EL (cell line): ENCODE measurements at regions not wholly inside any gene's neighbourhood (a gene's known extent, or its start where the extent isn't known, plus 50 kb on each side); places are given as distances from the start of the nearest gene placed in this dataset.
A peak's percentile ranks its signal among the peaks of the same experiment; 100 is the strongest.

ENCODE experiments used
- DNase-seq: peaks from one replicate; pipeline ENCODE4 v3.0.0-alpha.2; 2016

GRCh38 chr2:207236156-207236935 is 70.6 kb upstream of the KLF7 start:
- DNase-seq, result no peak

- peak; percentile 100 for DNase-seq
Measured at GRCh38 chr2:207238831-207239701, 73.3 kb upstream of the KLF7 start.

GRCh38 chr2:207239754-207240494 is 74.2 kb upstream of the KLF7 start:
- DNase-seq, result peak; percentile 48

GRCh38 chr2:207240649-207241048 is 74.9 kb upstream of the KLF7 start:
- DNase-seq, result no peak

- DNase-seq, result peak; percentile 51
Measured at GRCh38 chr2:207241198-207241597, 75.5 kb upstream of the KLF7 start.

GRCh38 chr2:207243601-207244000 is 77.9 kb upstream of the KLF7 start:
- no peak for DNase-seq

GRCh38 chr2:207244971-207245925 is 79.5 kb upstream of the KLF7 start:
- DNase-seq, result no peak

GRCh38 chr2:207248702-207249377 is 83.1 kb upstream of the KLF7 start:
- DNase-seq, result no peak

GRCh38 chr2:207251022-207251421 is 85.3 kb upstream of the KLF7 start:
- DNase-seq, result no peak

GRCh38 chr2:207251573-207252192 is 85.9 kb upstream of the KLF7 start:
- no peak for DNase-seq

GRCh38 chr2:207252416-207252815 is 86.7 kb upstream of the KLF7 start:
- no peak for DNase-seq

GRCh38 chr2:207252979-207253645 is 87.4 kb upstream of the KLF7 start:
- peak; percentile 56 for DNase-seq

- DNase-seq, result peak; percentile 97
Measured at GRCh38 chr2:207253666-207254345, 88.1 kb upstream of the KLF7 start.

- DNase-seq, result peak; percentile 83
Measured at GRCh38 chr2:207254591-207255464, 89.1 kb upstream of the KLF7 start.

- no peak for DNase-seq
Measured at GRCh38 chr2:207255565-207256470, 90.1 kb upstream of the KLF7 start.

GRCh38 chr2:207256476-207257207 is 90.9 kb upstream of the KLF7 start:
- DNase-seq, result peak; percentile 60
